ENCODE measurements at regions not wholly inside any gene's neighbourhood (a gene's known extent, or its start where the extent isn't known, plus 50 kb on each side); places are given as distances from the start of the nearest gene placed in this dataset.

- TF ChIP-seq CTCF (conservative IDR thresholded peaks at IDR 0.05; ENCODE audit: low read length) (no peak), EZH2phosphoT487 (IDR thresholded peaks at IDR 0.05; ENCODE audit: borderline replicate concordance) (no peak)
- H3K9me2 ChIP-seq (replicated peaks; ENCODE audit: low read depth, low read length): no peaks in the 10 kb centered on the region
- no peaks in the 10 kb centered on the region for H3K27me3 ChIP-seq (ENCODE audit: insufficient read depth, low read length, poor library complexity, severe bottlenecking)
- no peaks in the 10 kb centered on the region for H3K79me2 ChIP-seq (ENCODE audit: insufficient read depth, low read length)
- no peaks in the 10 kb centered on the region for H3K4me1 ChIP-seq (ENCODE audit: insufficient read depth, low read length, poor library complexity, severe bottlenecking)
- H4K20me1 ChIP-seq (ENCODE audit: insufficient read depth, low read length, poor library complexity, severe bottlenecking): no peaks in the 10 kb centered on the region
- no peak overlapping the region for H3K9ac ChIP-seq (ENCODE audit: low read depth, low read length, poor library complexity, severe bottlenecking)
- no peaks in the 10 kb centered on the region for H3K9me3 ChIP-seq (ENCODE audit: insufficient read depth, low read depth, low read length)
- no peaks in the 10 kb centered on the region for H3F3A ChIP-seq (ENCODE audit: low read depth)
- no peak overlapping the region for H2AFZ ChIP-seq (ENCODE audit: low read length)
- no peak overlapping the region for H3K4me3 ChIP-seq (ENCODE audit: low read length, poor library complexity, severe bottlenecking)
- no peak overlapping the region for H3K4me2 ChIP-seq (ENCODE audit: low read depth, low read length, poor library complexity, severe bottlenecking)
- no peaks in the 10 kb centered on the region for H3K36me3 ChIP-seq (ENCODE audit: insufficient read depth, low read length)
Observed at GRCh38 chr7:131745390-131746248, 189.2 kb upstream of the PODXL start.

- Histone ChIP-seq H3K4me2 (ENCODE audit: low read depth, low read length, poor library complexity, severe bottlenecking) (no peak overlapping the region), H3K9me2 (replicated peaks; ENCODE audit: low read depth, low read length) (no peaks in the 10 kb centered on the region), H3K27me3 (ENCODE audit: insufficient read depth, low read length, poor library complexity, severe bottlenecking) (no peaks in the 10 kb centered on the region), H3K79me2 (ENCODE audit: insufficient read depth, low read length) (no peaks in the 10 kb centered on the region), H3K4me1 (ENCODE audit: insufficient read depth, low read length, poor library complexity, severe bottlenecking) (no peaks in the 10 kb centered on the region), H3F3A (ENCODE audit: low read depth) (no peaks in the 10 kb centered on the region), H2AFZ (ENCODE audit: low read length) (no peak overlapping the region), H3K36me3 (ENCODE audit: insufficient read depth, low read length) (no peaks in the 10 kb centered on the region), H4K20me1 (ENCODE audit: insufficient read depth, low read length, poor library complexity, severe bottlenecking) (no peaks in the 10 kb centered on the region), H3K4me3 (ENCODE audit: low read length, poor library complexity, severe bottlenecking) (no peak overlapping the region), H3K9me3 (ENCODE audit: insufficient read depth, low read depth, low read length) (no peaks in the 10 kb centered on the region), H3K9ac (ENCODE audit: low read depth, low read length, poor library complexity, severe bottlenecking) (no peak overlapping the region)
- TF ChIP-seq EZH2phosphoT487 (IDR thresholded peaks at IDR 0.05; ENCODE audit: borderline replicate concordance) (no peak), CTCF (conservative IDR thresholded peaks at IDR 0.05; ENCODE audit: low read length) (no peak)
Observed at GRCh38 chr7:131741446-131741845, 185.0 kb upstream of the PODXL start.

- Histone ChIP-seq H3K9me3 (ENCODE audit: insufficient read depth, low read depth, low read length) (no peaks in the 10 kb centered on the region), H3K79me2 (ENCODE audit: insufficient read depth, low read length) (no peaks in the 10 kb centered on the region), H3K36me3 (ENCODE audit: insufficient read depth, low read length) (no peaks in the 10 kb centered on the region), H2AFZ (ENCODE audit: low read length) (no peak overlapping the region), H3F3A (ENCODE audit: low read depth) (no peaks in the 10 kb centered on the region), H3K4me1 (ENCODE audit: insufficient read depth, low read length, poor library complexity, severe bottlenecking) (no peaks in the 10 kb centered on the region), H4K20me1 (ENCODE audit: insufficient read depth, low read length, poor library complexity, severe bottlenecking) (no peaks in the 10 kb centered on the region), H3K9me2 (replicated peaks; ENCODE audit: low read depth, low read length) (no peaks in the 10 kb centered on the region), H3K4me2 (ENCODE audit: low read depth, low read length, poor library complexity, severe bottlenecking) (no peak overlapping the region), H3K4me3 (ENCODE audit: low read length, poor library complexity, severe bottlenecking) (no peak overlapping the region), H3K27me3 (ENCODE audit: insufficient read depth, low read length, poor library complexity, severe bottlenecking) (no peaks in the 10 kb centered on the region), H3K9ac (ENCODE audit: low read depth, low read length, poor library complexity, severe bottlenecking) (no peak overlapping the region)
- TF ChIP-seq CTCF (conservative IDR thresholded peaks at IDR 0.05; ENCODE audit: low read length) (no peak), EZH2phosphoT487 (IDR thresholded peaks at IDR 0.05; ENCODE audit: borderline replicate concordance) (no peak)
Observed at GRCh38 chr7:131737746-131738465, 181.5 kb upstream of the PODXL start.
